ENCODE measurements at regions not wholly inside any gene's neighbourhood (a gene's known extent, or its start where the extent isn't known, plus 50 kb on each side); places are given as distances from the start of the nearest gene placed in this dataset.
"Not testable (repeated sequence)": the region's sequence is repeated elsewhere in the genome, so short reads cannot be mapped to it uniquely, and the experiment has no call there.

DNA sequence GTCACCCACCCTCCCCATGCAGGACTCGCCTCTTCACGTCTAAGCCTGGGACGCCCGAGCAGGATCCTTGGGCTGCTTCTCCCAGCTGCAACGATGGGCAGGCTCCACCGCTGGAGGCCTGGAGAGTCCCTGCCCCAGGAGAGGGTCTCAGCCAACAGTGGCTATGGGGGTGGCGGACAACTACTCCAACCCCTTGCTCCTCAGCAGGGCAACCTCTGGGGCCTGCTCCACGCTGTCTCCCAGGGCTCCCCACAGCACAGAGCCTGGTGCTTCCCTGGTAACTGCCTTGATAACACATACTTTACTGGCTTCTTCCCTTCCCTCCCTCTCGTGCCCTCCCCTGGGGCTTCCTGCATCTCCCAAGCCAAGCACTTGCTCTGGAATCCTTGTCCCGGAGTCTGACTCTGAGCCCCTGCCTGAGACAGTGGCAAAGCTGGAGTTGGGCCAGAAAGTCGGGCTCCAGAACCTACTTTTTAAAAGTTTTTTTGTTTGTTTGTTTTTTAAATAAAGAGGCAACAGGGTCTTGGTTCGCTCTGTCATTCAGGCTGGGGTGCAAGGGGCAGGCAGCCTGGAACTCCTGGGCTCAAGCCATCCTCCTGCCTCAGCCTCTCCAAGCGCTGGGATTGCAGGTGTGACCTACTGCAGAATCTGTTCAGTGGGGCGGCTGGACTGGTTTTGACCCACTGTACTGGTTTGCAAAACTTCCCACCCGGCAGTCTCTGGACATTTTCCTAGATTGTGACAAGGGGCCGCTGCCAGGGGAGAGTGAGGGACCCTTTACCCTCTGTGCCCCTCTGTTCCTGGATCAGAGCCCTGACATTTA, 99.4 kb downstream of the TNFRSF13B start:
- H3K4ac ChIP-seq (ENCODE audit: low read depth, low read length): no peak overlapping the region
- H3K79me1 ChIP-seq (ENCODE audit: low read length): no peaks in the 10 kb centered on the region
- no peaks in the 10 kb centered on the region for H3K27me3 ChIP-seq (ENCODE audit: insufficient read depth, low read length)
- no peak overlapping the region for H3K4me3 ChIP-seq (ENCODE audit: low read depth, low read length)
- H2BK5ac ChIP-seq (ENCODE audit: low read depth, low read length, poor library complexity): no peak overlapping the region
- no peak overlapping the region for H4K12ac ChIP-seq (ENCODE audit: low read depth, low read length)
- H2BK12ac ChIP-seq (ENCODE audit: low read length): no peak overlapping the region
- no peak overlapping the region for H2BK120ac ChIP-seq (ENCODE audit: insufficient read depth, low read length, poor library complexity)
- no peaks in the 10 kb centered on the region for H3K36me3 ChIP-seq (ENCODE audit: control insufficient read depth in 1 of 2, insufficient read depth in 2 of 2, low read length in 2 of 2)
- WGBS (ENCODE audit: extremely low coverage, insufficient coverage, insufficient read length): no CpG with 5 or more reads among the region's 16 CpGs
- H3K23ac ChIP-seq (ENCODE audit: low read length): no peak overlapping the region
- H4K91ac ChIP-seq (ENCODE audit: low read depth, low read length): peak overlapping the region; percentile 13
- no peak for DNase-seq
- no peak overlapping the region for H3K18ac ChIP-seq (ENCODE audit: low read length)
- H3K9ac ChIP-seq (ENCODE audit: low read length): no peak overlapping the region
- no peak overlapping the region for H2AFZ ChIP-seq (ENCODE audit: insufficient read depth, low read length, poor library complexity)
- no peak overlapping the region for H3K14ac ChIP-seq (ENCODE audit: low read length)
- H3K79me2 ChIP-seq (ENCODE audit: control insufficient read depth, insufficient read depth, low read length, poor library complexity): no peaks in the 10 kb centered on the region
- peaks cover 0 to 2% of the 10 kb centered on the region in 2 experiments for H3K4me1 ChIP-seq (ENCODE audit: control insufficient read depth in 1 of 2, insufficient read depth in 2 of 2, low read length in 2 of 2)
- no peak overlapping the region for H3K4me2 ChIP-seq (ENCODE audit: low read length)
- H3K27ac ChIP-seq (ENCODE audit: low read depth, low read length): no peak overlapping the region
- H3K9me3 ChIP-seq (ENCODE audit: insufficient read depth, low read depth, low read length): peaks cover 2% of the 10 kb centered on the region
- no peak overlapping the region for H4K8ac ChIP-seq (ENCODE audit: low read depth, low read length)
- no peak overlapping the region for H2AK5ac ChIP-seq (ENCODE audit: low read length)

DNA sequence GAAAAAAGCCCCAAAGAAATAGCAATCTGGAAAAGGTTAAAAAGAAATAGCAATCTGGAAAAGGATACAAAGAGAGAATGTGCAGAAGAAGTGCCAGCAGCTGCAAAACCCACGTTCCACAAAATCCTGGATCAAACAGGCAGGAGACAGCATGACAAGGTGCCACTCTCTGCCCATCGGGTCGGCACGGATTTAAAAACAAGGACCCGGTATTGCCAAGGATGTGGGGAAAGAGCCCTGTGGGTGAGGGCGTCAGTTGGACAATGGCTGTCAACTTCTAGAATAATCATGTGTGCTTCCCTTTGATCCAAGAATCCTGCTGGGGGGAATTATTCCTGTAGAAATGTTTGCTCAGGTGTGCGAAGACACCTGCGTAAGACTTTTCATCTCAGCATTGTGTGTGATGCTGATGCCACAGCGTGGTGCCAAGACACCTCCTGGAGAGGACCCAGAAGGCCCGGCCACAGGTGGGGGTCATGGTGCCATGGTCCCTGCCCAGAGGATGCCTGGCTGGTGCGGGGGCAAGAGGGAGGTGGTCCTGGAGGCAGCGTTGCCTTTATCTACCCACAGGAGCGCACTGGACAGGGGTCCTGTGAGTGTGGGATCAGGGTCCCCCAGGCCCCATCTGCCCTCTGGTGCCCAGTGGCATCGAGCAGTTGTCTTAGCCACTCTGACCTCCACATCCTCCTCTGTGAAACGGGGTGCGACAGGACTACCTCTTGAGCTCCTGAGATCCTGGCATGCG, 100.3 kb downstream of the TNFRSF13B start:
- not testable (repeated sequence) for H3K79me1 ChIP-seq (ENCODE audit: low read length); H2BK12ac ChIP-seq (ENCODE audit: low read length); H3K9me3 ChIP-seq (ENCODE audit: insufficient read depth, low read depth, low read length); H2AFZ ChIP-seq (ENCODE audit: insufficient read depth, low read length, poor library complexity); H3K4me2 ChIP-seq (ENCODE audit: low read length); H3K27ac ChIP-seq (ENCODE audit: low read depth, low read length); H3K79me2 ChIP-seq (ENCODE audit: control insufficient read depth, insufficient read depth, low read length, poor library complexity); H3K18ac ChIP-seq (ENCODE audit: low read length); H3K4me3 ChIP-seq (ENCODE audit: low read depth, low read length); H3K9ac ChIP-seq (ENCODE audit: low read length); H4K91ac ChIP-seq (ENCODE audit: low read depth, low read length); H4K8ac ChIP-seq (ENCODE audit: low read depth, low read length); H3K4me1 ChIP-seq (ENCODE audit: control insufficient read depth in 1 of 2, insufficient read depth in 2 of 2, low read length in 2 of 2); H2BK120ac ChIP-seq (ENCODE audit: insufficient read depth, low read length, poor library complexity); H3K36me3 ChIP-seq (ENCODE audit: control insufficient read depth in 1 of 2, insufficient read depth in 2 of 2, low read length in 2 of 2); H2BK5ac ChIP-seq (ENCODE audit: low read depth, low read length, poor library complexity); H3K23ac ChIP-seq (ENCODE audit: low read length); H2AK5ac ChIP-seq (ENCODE audit: low read length); DNase-seq; H3K14ac ChIP-seq (ENCODE audit: low read length); H4K12ac ChIP-seq (ENCODE audit: low read depth, low read length); H3K4ac ChIP-seq (ENCODE audit: low read depth, low read length); H3K27me3 ChIP-seq (ENCODE audit: insufficient read depth, low read length)
- no CpG with 5 or more reads among the region's 17 CpGs for WGBS (ENCODE audit: extremely low coverage, insufficient coverage, insufficient read length)

DNA sequence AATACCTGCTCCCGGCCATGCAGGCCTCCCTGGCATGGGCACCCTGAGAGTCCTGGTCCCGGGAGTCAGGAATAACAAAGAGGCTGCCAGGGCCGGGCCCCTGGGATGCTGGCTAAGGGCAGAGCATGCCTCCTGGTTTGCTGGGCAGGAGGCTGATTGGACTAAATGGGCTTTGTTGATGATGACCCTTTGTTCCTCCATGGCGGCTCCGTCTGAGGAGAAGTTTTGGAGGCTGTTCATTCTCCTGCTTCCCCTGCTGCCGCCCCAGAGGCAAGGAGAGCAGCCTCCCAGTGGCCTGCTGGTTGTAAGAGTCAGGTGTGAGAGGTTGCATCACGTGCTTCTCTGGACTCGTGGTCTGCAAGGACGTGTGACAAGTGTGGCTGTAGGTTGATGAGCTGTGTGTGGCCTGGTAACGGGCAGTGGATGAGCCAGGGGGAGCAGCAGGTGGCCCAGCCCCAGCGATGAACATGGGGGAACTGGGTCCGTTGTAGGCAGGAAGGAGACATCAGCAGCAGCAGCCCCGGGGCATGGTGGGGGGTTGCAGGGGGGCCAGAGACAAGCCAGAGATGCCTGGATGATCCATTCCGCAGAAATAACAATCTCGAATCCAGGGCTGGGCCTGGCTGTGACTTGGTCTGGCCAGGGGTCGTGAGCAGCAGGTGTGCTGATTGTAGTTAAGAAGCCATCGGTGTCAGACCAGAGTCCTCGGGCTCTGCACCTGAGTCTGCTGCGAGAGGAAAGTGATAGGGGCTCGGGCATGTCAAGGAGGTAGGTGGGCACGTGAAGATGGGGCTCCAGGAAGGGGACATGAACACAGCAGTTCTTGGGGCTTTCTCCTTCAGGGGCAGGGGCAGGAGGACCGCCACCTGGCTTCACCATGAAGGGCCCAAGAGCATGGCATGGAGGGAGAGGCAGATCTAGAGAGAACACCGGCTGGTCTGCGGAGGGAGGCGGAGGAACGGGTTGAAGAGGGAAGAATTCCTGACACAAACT, 101.4 kb downstream of the TNFRSF13B start:
- H2AFZ ChIP-seq (ENCODE audit: insufficient read depth, low read length, poor library complexity): no peak overlapping the region
- no peak overlapping the region for H2BK5ac ChIP-seq (ENCODE audit: low read depth, low read length, poor library complexity)
- no peaks in the 10 kb centered on the region for H3K27me3 ChIP-seq (ENCODE audit: insufficient read depth, low read length)

More for the DNA sequence above, 101.4 kb downstream of the TNFRSF13B start:
- Histone ChIP-seq H3K9me3 (ENCODE audit: insufficient read depth, low read depth, low read length) (no peaks in the 10 kb centered on the region), H3K36me3 (ENCODE audit: control insufficient read depth in 1 of 2, insufficient read depth in 2 of 2, low read length in 2 of 2) (no peaks in the 10 kb centered on the region), H3K4me1 (ENCODE audit: control insufficient read depth in 1 of 2, insufficient read depth in 2 of 2, low read length in 2 of 2) (peaks cover 6 to 14% of the 10 kb centered on the region in 2 experiments), H4K8ac (ENCODE audit: low read depth, low read length) (no peak overlapping the region), H3K27ac (ENCODE audit: low read depth, low read length) (no peak overlapping the region), H2BK120ac (ENCODE audit: insufficient read depth, low read length, poor library complexity) (no peak overlapping the region), H3K4me2 (ENCODE audit: low read length) (no peak overlapping the region), H4K12ac (ENCODE audit: low read depth, low read length) (no peak overlapping the region), H4K91ac (ENCODE audit: low read depth, low read length) (no peak overlapping the region), H3K14ac (ENCODE audit: low read length) (no peak overlapping the region), H2AK5ac (ENCODE audit: low read length) (no peak overlapping the region), H2BK12ac (ENCODE audit: low read length) (peak overlapping the region; percentile 6), H3K9ac (ENCODE audit: low read length) (no peak overlapping the region), H3K23ac (ENCODE audit: low read length) (no peak overlapping the region), H3K4ac (ENCODE audit: low read depth, low read length) (no peak overlapping the region), H3K79me2 (ENCODE audit: control insufficient read depth, insufficient read depth, low read length, poor library complexity) (peaks cover 3% of the 10 kb centered on the region), H3K4me3 (ENCODE audit: low read depth, low read length) (no peak overlapping the region), H3K79me1 (ENCODE audit: low read length) (peaks cover 11% of the 10 kb centered on the region), H3K18ac (ENCODE audit: low read length) (no peak overlapping the region)
- no peak for DNase-seq
- WGBS (ENCODE audit: extremely low coverage, insufficient coverage, insufficient read length): no CpG with 5 or more reads among the region's 26 CpGs

All from trophoblast cell (in vitro differentiated cells and primary cell).